Kidney (tissue), 13 donors: ENCODE measurements at regions not wholly inside any gene's neighbourhood (a gene's known extent, or its start where the extent isn't known, plus 50 kb on each side); places are given as distances from the start of the nearest gene placed in this dataset.

Experiments
- DNase-seq, 5 donors: peaks; one replicate each; pipeline ENCODE4 v3.0.0-alpha.2; 2013 to 2020
- FAIRE-seq: peaks from 2 replicates; lab custom pipeline; 2012; peaks lifted over from hg19 to GRCh38; lab: Jason Lieb, UNC
- H3K27ac ChIP-seq, 2 donors: one replicate each; pipeline ENCODE4 v1.7.0; 2013; ENCODE audit warnings: low read depth in 2 of 2, low read length in 2 of 2, inconsistent platforms in 1 of 2
- H3K27me3 ChIP-seq: one replicate; pipeline ENCODE4 v1.7.1; 2013; ENCODE audit warnings: low read length, inconsistent platforms; ENCODE audit not compliant: control insufficient read depth, insufficient read depth
- H3K36me3 ChIP-seq, 3 donors: one replicate each; pipeline versions ENCODE4 v1.7.0 to v1.7.1; 2013; ENCODE audit warnings: low read length in 3 of 3, control low read depth in 1 of 3, inconsistent platforms in 1 of 3; ENCODE audit not compliant: insufficient read depth in 3 of 3, control insufficient read depth in 2 of 3
- H3K4me1 ChIP-seq, 3 donors: one replicate each; pipeline versions ENCODE4 v1.7.0 to v1.7.1; 2013; ENCODE audit warnings: low read length in 3 of 3, inconsistent platforms in 1 of 3, low read depth in 1 of 3; ENCODE audit not compliant: control insufficient read depth in 2 of 3, insufficient read depth in 2 of 3
- H3K4me3 ChIP-seq, 3 donors: one replicate each; pipeline versions ENCODE4 v1.7.0 to v1.8.1; 2013; ENCODE audit warnings: low read length in 3 of 3, control low read depth in 1 of 3, inconsistent platforms in 1 of 3
- H3K9ac ChIP-seq, 3 donors: one replicate each; pipeline versions ENCODE4 v1.7.0 to v1.7.1; 2013; ENCODE audit warnings: low read length in 3 of 3, control low read depth in 1 of 3, inconsistent platforms in 1 of 3
- H3K9me3 ChIP-seq, 3 donors: one replicate each; pipeline versions ENCODE4 v1.7.0 to v1.7.1; 2013; ENCODE audit warnings: low read length in 3 of 3, control low read depth in 1 of 3, inconsistent platforms in 1 of 3; ENCODE audit not compliant: control insufficient read depth in 2 of 3, insufficient read depth in 1 of 3
- CTCF ChIP-seq: IDR thresholded peaks from 3 replicates; pipeline ENCODE4 v1.5.1; 2012; ENCODE audit warnings: mild to moderate bottlenecking, moderate library complexity, borderline replicate concordance; ENCODE audit not compliant: insufficient read depth; ENCODE audit errors: extremely low read depth
- intact Hi-C: fragments of 100-400 bp; cut with DNase I; formaldehyde crosslinking; loops from one replicate; pipeline ENCODE4 v1.11.1; 2022
- donor health status: control.
- donor health status: control.
- donor health status: control.
- donor health status: control.
- donor health status: control.
- donor health status: DM: yes; HTN: yes; CAD: no.
- donor health status: Normal renal cell carcinoma (clear cell type).

- Histone ChIP-seq H3K27me3 (no peaks in the 10 kb centered on the region), H3K9ac (no peak overlapping the region), H3K27ac (no peak overlapping the region), H3K4me3 (no peak overlapping the region), H3K9me3 (no peaks in the 10 kb centered on the region), H3K4me1 (peaks cover 0 to 11% (median 0%) of the 10 kb centered on the region in 3 donors), H3K36me3 (no peaks in the 10 kb centered on the region)
- intact Hi-C loops, result no loop called here
- no peak for TF ChIP-seq CTCF
- DNase-seq, result peak in 1 of 5 donors; percentile 74
- FAIRE-seq, result no peak
These were observed 72.4 kb upstream of the FGF3 start for GRCh38 chr11:69891421-69892236.

DNA sequence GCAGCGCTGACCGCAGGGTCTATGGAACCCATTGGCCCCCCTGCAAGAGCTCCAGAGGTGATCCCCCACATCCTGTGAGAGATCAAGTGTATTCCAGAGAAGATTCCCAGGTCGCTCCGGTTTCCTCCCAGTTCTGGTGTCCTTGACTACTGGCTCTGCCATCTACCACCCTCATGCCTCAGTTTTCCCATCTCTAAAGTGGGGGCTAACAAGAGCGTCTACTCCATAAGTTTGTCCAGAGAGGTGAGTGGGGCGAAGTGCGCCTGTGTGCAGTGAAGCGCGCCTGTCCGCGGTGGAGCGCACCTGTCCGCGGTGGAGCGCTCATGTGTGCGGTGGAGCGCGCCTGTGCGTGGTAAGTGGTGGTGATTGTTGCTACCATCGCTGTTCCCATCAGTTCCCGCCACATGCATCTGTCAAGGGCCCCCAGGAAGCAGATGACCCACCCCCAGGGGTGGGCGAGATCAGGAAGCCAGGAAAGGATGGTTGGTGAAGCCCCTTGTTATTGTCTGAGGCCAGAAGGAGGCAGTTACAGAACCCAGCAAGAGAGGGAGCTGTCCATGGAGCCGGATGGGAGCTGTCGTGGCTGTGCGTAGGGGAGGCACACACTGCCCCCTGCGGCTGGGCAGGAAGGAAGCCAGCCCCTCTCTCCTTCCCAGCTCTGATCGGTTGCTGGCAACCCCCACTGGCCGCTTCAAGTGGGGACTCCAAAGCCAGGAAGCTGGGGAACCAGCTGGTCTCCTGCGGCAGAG is 73.2 kb upstream of the FGF3 start:
- Histone ChIP-seq H3K4me1 (peaks cover 0 to 11% (median 0%) of the 10 kb centered on the region in 3 donors), H3K4me3 (no peak overlapping the region), H3K9me3 (no peaks in the 10 kb centered on the region), H3K27ac (no peak overlapping the region), H3K27me3 (no peaks in the 10 kb centered on the region), H3K36me3 (no peaks in the 10 kb centered on the region), H3K9ac (no peak overlapping the region)
- TF ChIP-seq CTCF, result no peak
- intact Hi-C loops, result no loop called here
- DNase-seq (peak in 1 of 5 donors; percentile 60), FAIRE-seq (no peak)

- intact Hi-C loops, result no loop called here
These were observed 73.9 kb upstream of the FGF3 start for GRCh38 chr11:69892986-69893555.

More at GRCh38 chr11:69892986-69893555, 73.9 kb upstream of the FGF3 start:
- Histone ChIP-seq H3K4me1 (peaks cover 0 to 10% (median 0%) of the 10 kb centered on the region in 3 donors), H3K4me3 (no peak overlapping the region), H3K27me3 (no peaks in the 10 kb centered on the region), H3K36me3 (no peaks in the 10 kb centered on the region), H3K27ac (no peak overlapping the region), H3K9me3 (no peaks in the 10 kb centered on the region), H3K9ac (no peak overlapping the region)
- DNase-seq (peak in 2 of 5 donors; percentile 32 to 51), FAIRE-seq (no peak)
- TF ChIP-seq CTCF, result no peak
